HG02588 (cell line): ENCODE measurements at regions not wholly inside any gene's neighbourhood (a gene's known extent, or its start where the extent isn't known, plus 50 kb on each side); places are given as distances from the start of the nearest gene placed in this dataset.
"Not testable (repeated sequence)": the region's sequence is repeated elsewhere in the genome, so short reads cannot be mapped to it uniquely, and the experiment has no call there.

Experiments used
- ATAC-seq: cut with Tn5 transposase; IDR thresholded peaks from one replicate; pipeline ENCODE4 v1.9.1; 2021; ENCODE audit warnings: mild to moderate bottlenecking, moderate library complexity; ENCODE audit not compliant: unreplicated experiment

DNA sequence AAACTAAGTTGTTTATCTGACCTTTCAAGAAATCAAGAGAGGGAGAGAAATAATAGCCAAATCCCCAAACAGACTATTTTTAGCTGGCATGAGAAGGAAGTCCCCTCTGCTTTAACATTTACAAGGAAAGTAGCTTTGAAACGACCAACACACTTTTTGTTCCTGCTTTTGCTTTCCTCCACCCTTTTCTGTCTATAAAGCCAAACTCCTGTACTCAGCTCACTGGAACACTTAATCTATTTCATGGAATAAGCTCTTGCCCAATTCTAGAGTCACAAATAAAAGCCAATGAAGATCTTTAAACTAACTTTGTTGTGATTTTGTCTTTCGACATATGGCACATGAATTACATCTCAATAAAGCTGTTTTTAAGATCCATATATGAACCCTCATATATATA is 86.8 kb upstream of the CCDC71L start:
- ATAC-seq = no peak

- no peak for ATAC-seq
These were observed 88.2 kb upstream of the CCDC71L start for GRCh38 chr7:106749165-106749564.

- no peak for ATAC-seq
These were observed 89.8 kb upstream of the CCDC71L start for GRCh38 chr7:106750773-106751172.

GRCh38 chr7:106752367-106752766 is 91.4 kb upstream of the CCDC71L start:
- no peak for ATAC-seq

DNA sequence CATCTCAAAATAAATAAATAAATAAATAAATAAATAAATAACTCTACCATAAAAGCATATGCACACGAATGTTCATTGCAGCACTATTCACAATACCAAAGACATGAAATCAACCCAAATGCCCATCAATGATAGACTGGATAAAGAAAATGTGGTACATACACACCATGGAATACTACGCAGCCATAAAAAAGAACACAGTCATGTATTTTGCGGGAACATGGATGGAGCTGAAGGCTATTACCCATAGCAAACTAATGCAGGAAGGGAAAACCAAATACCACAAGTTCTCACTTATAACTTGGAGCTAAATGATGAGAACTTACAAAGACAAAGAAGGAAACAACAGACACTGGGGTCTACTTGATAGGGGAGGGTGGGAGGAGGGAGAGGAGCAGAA is 94.1 kb upstream of the CCDC71L start:
- not testable (repeated sequence) for ATAC-seq

- no peak for ATAC-seq
These were observed 94.7 kb upstream of the CCDC71L start for GRCh38 chr7:106755641-106756040.

GRCh38 chr7:106756071-106756470 is 95.1 kb upstream of the CCDC71L start:
- ATAC-seq = no peak

- ATAC-seq = no peak
These were observed 95.9 kb upstream of the CCDC71L start for GRCh38 chr7:106756884-106757283.

- ATAC-seq = no peak
These were observed 96.9 kb upstream of the CCDC71L start for GRCh38 chr7:106757846-106758245.

GRCh38 chr7:106762845-106763244 is 101.9 kb upstream of the CCDC71L start:
- not testable (repeated sequence) for ATAC-seq

- ATAC-seq = no peak
These were observed 101.4 kb upstream of the PIK3CG start for GRCh38 chr7:106763717-106764116.

GRCh38 chr7:106765727-106766355 is 99.2 kb upstream of the PIK3CG start:
- no peak for ATAC-seq

GRCh38 chr7:106766551-106766950 is 98.5 kb upstream of the PIK3CG start:
- no peak for ATAC-seq

GRCh38 chr7:106767078-106767477 is 98.0 kb upstream of the PIK3CG start:
- no peak for ATAC-seq

DNA sequence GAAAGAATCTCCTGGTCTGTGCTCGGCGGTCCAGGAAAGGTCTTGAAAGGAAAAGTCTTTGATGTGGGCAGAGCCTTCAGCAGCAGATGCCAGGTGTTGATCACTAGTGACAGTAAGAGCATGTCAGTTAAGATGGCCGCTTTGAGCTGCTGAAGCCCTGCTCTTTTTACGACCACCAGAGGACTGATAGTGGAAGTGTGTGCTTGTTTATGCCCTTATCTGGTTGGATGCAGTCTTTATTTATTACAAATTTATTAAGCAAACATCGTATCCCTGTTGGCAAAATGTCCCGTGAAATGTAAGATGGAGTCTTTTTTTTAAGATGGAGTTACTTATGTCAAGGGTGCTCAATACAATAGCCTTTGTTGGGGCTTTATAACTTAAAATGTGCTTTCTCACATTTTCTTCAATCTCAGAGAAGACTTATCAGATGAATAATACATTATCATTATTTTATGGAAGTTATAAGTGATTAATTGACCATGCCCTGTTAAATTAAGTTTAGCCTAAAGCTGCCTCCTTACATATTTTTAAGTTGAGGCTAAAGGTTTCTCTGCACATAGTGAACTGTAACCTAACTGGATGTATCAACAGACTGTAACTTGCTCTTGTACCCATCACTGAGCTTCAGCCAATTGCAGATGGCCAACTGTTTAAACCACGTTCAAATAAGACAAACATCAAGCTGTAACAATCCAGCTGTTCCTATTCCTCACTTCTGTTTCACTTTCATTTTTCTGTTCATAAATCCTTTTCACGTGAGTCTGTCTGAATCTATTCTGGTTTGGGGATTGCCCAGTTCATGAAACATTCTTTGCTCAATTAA is 97.4 kb upstream of the PIK3CG start:
- peak; percentile 68 for ATAC-seq

DNA sequence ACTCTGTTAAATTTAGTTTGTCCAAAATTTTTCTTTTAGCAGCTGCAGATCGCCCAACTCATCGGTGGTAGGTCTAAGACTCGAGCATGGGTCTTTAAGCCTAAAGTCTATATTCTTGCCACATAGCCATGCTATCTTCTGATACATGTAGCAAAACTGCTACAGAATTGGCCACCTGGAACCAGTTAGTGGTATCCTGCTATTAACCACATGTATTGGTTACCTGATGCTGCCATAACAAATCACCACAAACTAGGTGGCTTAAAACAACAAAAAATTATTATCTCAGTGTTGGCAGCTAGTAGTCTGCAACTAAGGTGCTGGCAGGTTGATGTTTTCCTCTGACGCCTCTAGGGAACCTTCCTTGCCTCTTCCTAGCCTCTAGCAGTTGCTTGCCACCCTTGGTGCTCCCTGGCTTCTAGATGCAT is 96.7 kb upstream of the PIK3CG start:
- peak; percentile 46 for ATAC-seq

GRCh38 chr7:106770191-106770590 is 94.9 kb upstream of the PIK3CG start:
- ATAC-seq = no peak

DNA sequence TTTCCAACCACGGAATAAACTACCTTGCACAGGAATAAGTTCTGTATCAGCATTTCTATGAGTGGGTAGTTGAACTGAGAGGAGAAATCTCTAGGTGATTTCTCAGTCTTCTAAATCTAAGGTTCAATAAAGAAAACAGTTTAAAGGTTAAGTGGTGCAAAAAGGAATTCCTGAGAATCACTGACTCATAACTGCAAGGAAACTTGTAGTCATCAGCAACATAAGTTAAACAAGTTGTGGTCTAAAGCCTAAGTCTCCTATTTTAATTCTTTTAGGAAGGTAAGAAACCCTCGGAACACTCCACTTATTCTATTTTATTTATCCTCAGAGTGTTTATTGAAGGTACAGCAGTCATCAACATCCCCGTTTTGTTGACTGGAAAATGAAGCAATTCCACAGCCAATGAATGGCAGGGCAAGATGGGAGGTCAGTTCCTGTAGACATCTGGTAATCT is 92.4 kb upstream of the PIK3CG start:
- ATAC-seq = no peak

- ATAC-seq = no peak
These were observed 91.9 kb upstream of the PIK3CG start for GRCh38 chr7:106773228-106773627.

- no peak for ATAC-seq
These were observed 91.4 kb upstream of the PIK3CG start for GRCh38 chr7:106773721-106774120.

DNA sequence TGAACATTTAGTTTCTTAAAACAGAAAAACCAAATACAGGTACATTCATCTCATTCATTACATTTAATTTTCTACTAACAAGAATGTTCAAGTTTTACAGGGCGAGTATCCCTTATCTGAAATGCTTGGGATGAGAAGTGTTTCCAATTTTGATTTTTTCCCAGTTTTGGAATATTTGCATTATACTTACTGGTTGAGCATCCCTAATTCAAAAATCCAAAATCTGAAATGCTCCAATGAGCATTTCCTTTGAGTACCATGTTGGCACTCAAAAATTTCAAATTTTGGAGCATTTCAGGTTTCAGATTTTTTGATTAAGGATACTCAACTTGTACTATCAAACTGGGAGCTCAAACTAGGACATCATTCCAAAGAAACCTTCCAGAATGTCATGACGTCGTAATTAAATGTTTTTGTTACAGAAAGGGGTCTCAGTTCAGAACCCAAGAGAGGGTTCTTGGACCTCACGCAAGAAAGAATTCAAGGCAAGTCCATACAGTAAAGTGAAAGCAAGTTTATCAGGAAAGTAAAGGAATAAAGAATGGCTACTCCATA is 90.8 kb upstream of the PIK3CG start:
- no peak for ATAC-seq
